ENCODE measurements at regions not wholly inside any gene's neighbourhood (a gene's known extent, or its start where the extent isn't known, plus 50 kb on each side); places are given as distances from the start of the nearest gene placed in this dataset.
"Not testable (repeated sequence)": the region's sequence is repeated elsewhere in the genome, so short reads cannot be mapped to it uniquely, and the experiment has no call there.

DNA sequence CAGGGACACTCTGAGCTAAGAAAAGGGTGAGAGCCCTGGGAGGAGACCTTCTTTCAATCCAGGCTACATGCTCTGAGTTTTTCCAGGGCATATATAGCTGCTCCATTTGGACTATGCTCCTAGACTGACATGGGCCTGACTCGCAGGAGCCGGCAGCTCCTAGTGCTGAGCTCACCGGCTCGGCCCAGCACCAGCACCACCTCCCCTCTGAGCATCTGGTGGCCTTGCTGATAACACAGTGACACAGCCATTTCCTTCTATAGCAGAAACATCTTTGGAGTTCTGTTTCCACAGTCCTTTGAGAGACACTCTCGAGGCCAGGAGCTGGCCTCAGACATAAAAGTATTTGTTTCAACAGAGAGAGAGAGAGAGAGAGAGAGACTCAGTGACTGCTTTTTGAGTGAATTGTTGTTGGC is 184.9 kb downstream of the TM9SF2 start:
- H3K27me3 ChIP-seq (ENCODE audit: control insufficient read depth in 1 of 2, insufficient read depth in 2 of 2, low read length in 2 of 2): no peaks in the 10 kb centered on the region
- H3K4me1 ChIP-seq (ENCODE audit: control insufficient read depth in 1 of 2, insufficient read depth in 2 of 2, low read length in 2 of 2): peaks cover 13 to 18% of the 10 kb centered on the region in 2 donors
- peak overlapping the region; percentile 62 to 63 for H3K4me3 ChIP-seq (ENCODE audit: low read depth in 1 of 2, low read length in 2 of 2)
- peak overlapping the region; percentile 58 for H3K27ac ChIP-seq (ENCODE audit: low read depth, low read length)
- H3K36me3 ChIP-seq (ENCODE audit: control insufficient read depth in 1 of 2, insufficient read depth in 2 of 2, low read length in 2 of 2): peaks cover 0 to 5% of the 10 kb centered on the region in 2 donors
- no peaks in the 10 kb centered on the region for H3K9me3 ChIP-seq (ENCODE audit: control insufficient read depth in 1 of 2, low read length in 2 of 2)
- H3K9ac ChIP-seq (ENCODE audit: low read depth in 1 of 2, low read length in 2 of 2): peak overlapping the region; percentile 14 to 47

DNA sequence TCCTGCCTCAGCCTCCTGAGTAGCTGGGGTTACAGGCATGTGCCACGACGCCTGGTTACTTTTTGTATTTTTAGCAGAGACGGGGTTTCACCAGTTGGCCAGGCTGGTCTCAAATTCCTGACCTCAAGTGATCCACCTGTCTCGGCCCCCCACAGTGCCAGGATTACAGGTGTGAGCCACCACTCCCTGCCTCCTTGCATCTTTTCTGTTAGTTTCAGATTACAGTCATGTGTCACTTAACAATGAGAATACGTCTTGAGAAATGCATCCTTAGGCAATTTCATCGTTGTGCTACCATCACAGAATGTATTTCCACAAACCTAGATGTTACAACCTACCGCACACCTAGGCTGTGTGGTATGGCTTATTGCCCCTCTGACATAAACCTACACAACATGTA is 180.4 kb downstream of the TM9SF2 start:
- no peaks in the 10 kb centered on the region for H3K27me3 ChIP-seq (ENCODE audit: control insufficient read depth in 1 of 2, insufficient read depth in 2 of 2, low read length in 2 of 2)
- peaks cover 8 to 13% of the 10 kb centered on the region in 2 donors for H3K4me1 ChIP-seq (ENCODE audit: control insufficient read depth in 1 of 2, insufficient read depth in 2 of 2, low read length in 2 of 2)
- H3K36me3 ChIP-seq (ENCODE audit: control insufficient read depth in 1 of 2, insufficient read depth in 2 of 2, low read length in 2 of 2): no peaks in the 10 kb centered on the region
- H3K9me3 ChIP-seq (ENCODE audit: control insufficient read depth in 1 of 2, low read length in 2 of 2): no peaks in the 10 kb centered on the region
- no peak overlapping the region for H3K9ac ChIP-seq (ENCODE audit: low read depth in 1 of 2, low read length in 2 of 2)
- no peak overlapping the region for H3K4me3 ChIP-seq (ENCODE audit: low read depth in 1 of 2, low read length in 2 of 2)
- no peak overlapping the region for H3K27ac ChIP-seq (ENCODE audit: low read depth, low read length)

- Histone ChIP-seq H3K4me3 (ENCODE audit: low read depth in 1 of 2, low read length in 2 of 2) (no peak overlapping the region), H3K9me3 (ENCODE audit: control insufficient read depth in 1 of 2, low read length in 2 of 2) (no peaks in the 10 kb centered on the region), H3K9ac (ENCODE audit: low read depth in 1 of 2, low read length in 2 of 2) (no peak overlapping the region), H3K36me3 (ENCODE audit: control insufficient read depth in 1 of 2, insufficient read depth in 2 of 2, low read length in 2 of 2) (no peaks in the 10 kb centered on the region), H3K27me3 (ENCODE audit: control insufficient read depth in 1 of 2, insufficient read depth in 2 of 2, low read length in 2 of 2) (no peaks in the 10 kb centered on the region), H3K4me1 (ENCODE audit: control insufficient read depth in 1 of 2, insufficient read depth in 2 of 2, low read length in 2 of 2) (peaks cover 0 to 2% of the 10 kb centered on the region in 2 donors), H3K27ac (ENCODE audit: low read depth, low read length) (no peak overlapping the region)
Measured at GRCh38 chr13:99677116-99677951, 176.1 kb downstream of the TM9SF2 start.

DNA sequence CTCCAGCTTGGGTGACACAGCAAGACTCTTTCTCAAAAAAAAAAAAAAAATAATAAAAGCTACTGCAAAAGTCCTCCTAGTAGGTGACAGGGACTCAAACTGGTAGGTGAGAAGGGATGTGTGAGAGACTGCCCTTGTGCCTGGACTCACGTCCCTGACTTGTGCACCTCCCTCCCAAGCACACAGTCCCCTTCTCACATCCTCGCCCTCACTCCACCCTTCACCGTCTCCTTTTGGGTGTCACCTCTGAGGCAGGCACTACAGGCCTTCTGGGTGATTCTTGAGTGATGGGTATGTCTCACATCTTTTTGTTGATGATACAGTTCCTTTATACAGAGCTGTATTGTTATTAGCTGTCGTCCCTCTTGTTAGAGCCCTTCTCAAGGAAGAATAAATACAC is 170.5 kb downstream of the TM9SF2 start:
- H3K4me1 ChIP-seq (ENCODE audit: control insufficient read depth in 1 of 2, insufficient read depth in 2 of 2, low read length in 2 of 2): no peaks in the 10 kb centered on the region
- H3K27ac ChIP-seq (ENCODE audit: low read depth, low read length): no peak overlapping the region
- no peak overlapping the region for H3K4me3 ChIP-seq (ENCODE audit: low read depth in 1 of 2, low read length in 2 of 2)
- no peak overlapping the region for H3K9ac ChIP-seq (ENCODE audit: low read depth in 1 of 2, low read length in 2 of 2)
- no peaks in the 10 kb centered on the region for H3K27me3 ChIP-seq (ENCODE audit: control insufficient read depth in 1 of 2, insufficient read depth in 2 of 2, low read length in 2 of 2)
- no peaks in the 10 kb centered on the region for H3K36me3 ChIP-seq (ENCODE audit: control insufficient read depth in 1 of 2, insufficient read depth in 2 of 2, low read length in 2 of 2)
- H3K9me3 ChIP-seq (ENCODE audit: control insufficient read depth in 1 of 2, low read length in 2 of 2): no peaks in the 10 kb centered on the region

DNA sequence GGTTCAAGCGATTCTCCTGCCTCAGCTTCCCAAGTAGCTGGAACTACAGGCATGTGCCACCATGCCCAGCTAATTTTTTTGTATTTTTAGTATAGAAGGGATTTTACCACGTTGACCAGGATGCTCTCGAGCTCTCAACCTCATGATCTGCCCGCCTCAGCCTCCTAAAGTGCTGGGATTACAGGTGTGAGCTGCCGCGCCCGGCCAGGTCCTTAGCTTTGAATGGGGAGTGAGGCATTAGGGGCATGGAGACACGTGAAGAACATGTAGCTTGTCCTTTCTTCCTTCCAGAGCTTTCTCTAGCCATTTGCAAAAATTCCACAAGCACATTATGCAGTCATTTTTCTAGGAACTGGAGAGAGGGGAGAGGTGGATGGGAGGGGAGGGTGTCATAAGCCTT is 167.8 kb downstream of the TM9SF2 start:
- H3K36me3 ChIP-seq (ENCODE audit: control insufficient read depth in 1 of 2, insufficient read depth in 2 of 2, low read length in 2 of 2); H3K4me1 ChIP-seq (ENCODE audit: control insufficient read depth in 1 of 2, insufficient read depth in 2 of 2, low read length in 2 of 2); H3K27me3 ChIP-seq (ENCODE audit: control insufficient read depth in 1 of 2, insufficient read depth in 2 of 2, low read length in 2 of 2); H3K9ac ChIP-seq (ENCODE audit: low read depth in 1 of 2, low read length in 2 of 2); H3K4me3 ChIP-seq (ENCODE audit: low read depth in 1 of 2, low read length in 2 of 2); H3K27ac ChIP-seq (ENCODE audit: low read depth, low read length); H3K9me3 ChIP-seq (ENCODE audit: control insufficient read depth in 1 of 2, low read length in 2 of 2): not testable (repeated sequence)

DNA sequence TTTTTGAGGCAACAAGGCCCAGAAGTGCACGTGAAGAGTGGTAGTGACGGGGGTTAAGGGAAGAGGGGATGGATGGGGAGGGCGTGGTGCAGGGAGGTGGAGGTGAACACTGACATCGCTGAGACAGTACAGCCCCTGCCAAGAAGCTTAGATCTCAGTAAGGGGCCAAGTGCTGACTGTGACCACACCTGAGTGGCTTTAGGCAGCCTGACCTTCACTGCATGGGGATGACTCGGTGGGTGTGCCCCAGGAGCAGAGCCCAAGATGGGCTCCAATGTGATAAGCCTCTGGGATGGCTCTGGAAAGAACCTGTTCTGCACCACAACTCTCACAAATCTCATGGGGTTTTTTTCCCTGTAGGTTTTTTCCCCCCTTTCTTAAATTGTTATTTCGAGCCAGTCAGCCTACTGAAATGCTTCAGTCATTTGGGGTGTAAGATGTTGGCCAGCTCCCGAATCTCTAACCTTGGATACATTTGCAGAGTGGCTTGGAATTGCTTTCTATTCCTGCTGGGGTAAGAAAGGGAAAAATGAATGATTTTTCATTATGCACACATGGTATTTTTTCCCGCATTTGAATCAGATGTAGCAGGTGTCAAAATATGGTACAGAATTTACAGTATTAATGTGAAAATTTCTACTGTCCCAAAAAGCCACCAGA is 165.0 kb downstream of the TM9SF2 start:
- H3K27me3 ChIP-seq (ENCODE audit: control insufficient read depth in 1 of 2, insufficient read depth in 2 of 2, low read length in 2 of 2): no peaks in the 10 kb centered on the region
- no peaks in the 10 kb centered on the region for H3K9me3 ChIP-seq (ENCODE audit: control insufficient read depth in 1 of 2, low read length in 2 of 2)
- H3K36me3 ChIP-seq (ENCODE audit: control insufficient read depth in 1 of 2, insufficient read depth in 2 of 2, low read length in 2 of 2): no peaks in the 10 kb centered on the region
- H3K4me3 ChIP-seq (ENCODE audit: low read depth in 1 of 2, low read length in 2 of 2): no peak overlapping the region
- H3K9ac ChIP-seq (ENCODE audit: low read depth in 1 of 2, low read length in 2 of 2): no peak overlapping the region
- peaks cover 4 to 9% of the 10 kb centered on the region in 2 donors for H3K4me1 ChIP-seq (ENCODE audit: control insufficient read depth in 1 of 2, insufficient read depth in 2 of 2, low read length in 2 of 2)
- no peak overlapping the region for H3K27ac ChIP-seq (ENCODE audit: low read depth, low read length)

GRCh38 chr13:99665711-99666110 is 164.4 kb downstream of the TM9SF2 start:
- Histone ChIP-seq H3K27me3 (ENCODE audit: control insufficient read depth in 1 of 2, insufficient read depth in 2 of 2, low read length in 2 of 2) (no peaks in the 10 kb centered on the region), H3K4me1 (ENCODE audit: control insufficient read depth in 1 of 2, insufficient read depth in 2 of 2, low read length in 2 of 2) (peaks cover 4 to 9% of the 10 kb centered on the region in 2 donors), H3K9me3 (ENCODE audit: control insufficient read depth in 1 of 2, low read length in 2 of 2) (no peaks in the 10 kb centered on the region), H3K27ac (ENCODE audit: low read depth, low read length) (no peak overlapping the region), H3K4me3 (ENCODE audit: low read depth in 1 of 2, low read length in 2 of 2) (no peak overlapping the region), H3K36me3 (ENCODE audit: control insufficient read depth in 1 of 2, insufficient read depth in 2 of 2, low read length in 2 of 2) (no peaks in the 10 kb centered on the region), H3K9ac (ENCODE audit: low read depth in 1 of 2, low read length in 2 of 2) (no peak overlapping the region)

DNA sequence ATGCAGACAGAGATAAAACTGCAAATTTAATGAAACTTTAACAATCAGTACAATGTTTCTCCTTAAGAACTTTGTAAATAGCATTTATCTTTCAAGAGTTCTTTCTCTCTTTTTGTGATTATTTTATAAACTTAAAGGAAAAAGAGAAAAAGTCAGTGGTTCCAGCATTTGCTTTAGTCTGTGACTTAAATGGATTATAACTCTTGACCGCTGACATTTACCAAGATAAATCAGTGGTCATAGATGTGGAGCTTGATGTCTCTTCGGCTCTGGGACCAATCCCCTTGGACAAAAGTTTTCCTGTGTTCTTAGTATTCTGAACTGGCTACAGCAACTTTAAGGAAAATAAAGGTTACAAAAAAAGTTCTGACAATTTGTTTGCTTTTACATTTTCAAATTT is 162.6 kb downstream of the TM9SF2 start:
- H3K4me1 ChIP-seq (ENCODE audit: control insufficient read depth in 1 of 2, insufficient read depth in 2 of 2, low read length in 2 of 2): peaks cover 9 to 12% of the 10 kb centered on the region in 2 donors
- H3K27me3 ChIP-seq (ENCODE audit: control insufficient read depth in 1 of 2, insufficient read depth in 2 of 2, low read length in 2 of 2): no peaks in the 10 kb centered on the region
- H3K9ac ChIP-seq (ENCODE audit: low read depth in 1 of 2, low read length in 2 of 2): no peak overlapping the region
- H3K9me3 ChIP-seq (ENCODE audit: control insufficient read depth in 1 of 2, low read length in 2 of 2): no peaks in the 10 kb centered on the region
- no peak overlapping the region for H3K27ac ChIP-seq (ENCODE audit: low read depth, low read length)
- no peak overlapping the region for H3K4me3 ChIP-seq (ENCODE audit: low read depth in 1 of 2, low read length in 2 of 2)
- H3K36me3 ChIP-seq (ENCODE audit: control insufficient read depth in 1 of 2, insufficient read depth in 2 of 2, low read length in 2 of 2): no peaks in the 10 kb centered on the region

- no peaks in the 10 kb centered on the region for H3K36me3 ChIP-seq (ENCODE audit: control insufficient read depth in 1 of 2, insufficient read depth in 2 of 2, low read length in 2 of 2)
- H3K4me1 ChIP-seq (ENCODE audit: control insufficient read depth in 1 of 2, insufficient read depth in 2 of 2, low read length in 2 of 2): peaks cover 9 to 14% of the 10 kb centered on the region in 2 donors
- H3K4me3 ChIP-seq (ENCODE audit: low read depth in 1 of 2, low read length in 2 of 2): no peak overlapping the region
- H3K27me3 ChIP-seq (ENCODE audit: control insufficient read depth in 1 of 2, insufficient read depth in 2 of 2, low read length in 2 of 2): no peaks in the 10 kb centered on the region
- no peaks in the 10 kb centered on the region for H3K9me3 ChIP-seq (ENCODE audit: control insufficient read depth in 1 of 2, low read length in 2 of 2)
- no peak overlapping the region for H3K9ac ChIP-seq (ENCODE audit: low read depth in 1 of 2, low read length in 2 of 2)
- no peak overlapping the region for H3K27ac ChIP-seq (ENCODE audit: low read depth, low read length)
Measured at GRCh38 chr13:99663185-99663825, 162.0 kb downstream of the TM9SF2 start.

- Histone ChIP-seq H3K9me3 (ENCODE audit: control insufficient read depth in 1 of 2, low read length in 2 of 2) (no peaks in the 10 kb centered on the region), H3K27me3 (ENCODE audit: control insufficient read depth in 1 of 2, insufficient read depth in 2 of 2, low read length in 2 of 2) (no peaks in the 10 kb centered on the region), H3K4me1 (ENCODE audit: control insufficient read depth in 1 of 2, insufficient read depth in 2 of 2, low read length in 2 of 2) (peaks cover 11 to 16% of the 10 kb centered on the region in 2 donors), H3K9ac (ENCODE audit: low read depth in 1 of 2, low read length in 2 of 2) (no peak overlapping the region), H3K27ac (ENCODE audit: low read depth, low read length) (no peak overlapping the region), H3K4me3 (ENCODE audit: low read depth in 1 of 2, low read length in 2 of 2) (no peak overlapping the region), H3K36me3 (ENCODE audit: control insufficient read depth in 1 of 2, insufficient read depth in 2 of 2, low read length in 2 of 2) (no peaks in the 10 kb centered on the region)
Measured at GRCh38 chr13:99662678-99663077, 161.4 kb downstream of the TM9SF2 start.
